GM18508 (cell line): ENCODE measurements at regions not wholly inside any gene's neighbourhood (a gene's known extent, or its start where the extent isn't known, plus 50 kb on each side); places are given as distances from the start of the nearest gene placed in this dataset.

Experiments
- ATAC-seq: cut with Tn5 transposase; IDR thresholded peaks from one replicate; pipeline ENCODE4 v1.9.1; 2021; ENCODE audit warnings: moderate number of reproducible peaks; ENCODE audit not compliant: insufficient read depth, unreplicated experiment

DNA sequence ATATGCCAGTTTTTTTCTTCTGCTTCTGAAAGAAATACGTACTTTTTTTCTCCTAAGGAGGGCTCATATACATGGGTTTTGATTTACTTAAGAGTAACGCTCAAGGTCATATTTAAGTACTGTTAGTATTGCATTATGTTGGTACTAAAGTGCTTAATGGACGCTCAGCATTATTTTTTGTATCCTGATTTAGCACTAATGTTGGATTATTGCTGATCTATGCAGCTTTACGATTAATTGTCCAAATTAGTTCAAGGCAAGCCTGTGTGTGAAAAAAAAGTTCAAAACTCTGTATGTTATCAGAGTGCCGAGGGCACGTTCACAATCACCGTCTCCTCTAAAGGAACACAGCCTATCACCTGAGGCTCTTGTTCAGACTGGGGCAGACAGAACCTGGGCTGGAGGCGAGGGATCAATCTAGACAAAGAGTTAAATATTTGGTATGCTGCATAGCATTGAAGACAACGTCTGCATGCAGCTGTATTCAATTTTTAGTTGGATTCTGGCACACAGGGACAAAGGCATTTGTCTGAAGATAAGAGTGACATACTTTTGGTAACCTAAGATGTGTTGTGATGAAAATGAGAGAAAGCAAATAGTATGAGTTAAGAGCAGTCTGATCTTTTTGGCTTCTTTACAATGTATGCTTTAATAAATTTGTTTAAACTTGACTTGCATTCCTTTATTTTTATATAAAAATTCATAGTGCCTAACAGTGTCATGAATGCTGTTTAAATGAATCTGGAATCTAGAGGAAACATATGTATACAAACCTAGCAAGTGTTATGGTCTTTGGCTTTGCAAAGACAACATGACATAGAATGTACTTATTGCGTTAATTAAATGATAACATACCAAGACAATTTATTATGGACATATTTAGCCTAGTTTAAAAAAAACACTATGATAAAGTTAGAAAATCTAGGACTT lies 341.2 kb downstream of the SAMD5 start:
- no peak for ATAC-seq

DNA sequence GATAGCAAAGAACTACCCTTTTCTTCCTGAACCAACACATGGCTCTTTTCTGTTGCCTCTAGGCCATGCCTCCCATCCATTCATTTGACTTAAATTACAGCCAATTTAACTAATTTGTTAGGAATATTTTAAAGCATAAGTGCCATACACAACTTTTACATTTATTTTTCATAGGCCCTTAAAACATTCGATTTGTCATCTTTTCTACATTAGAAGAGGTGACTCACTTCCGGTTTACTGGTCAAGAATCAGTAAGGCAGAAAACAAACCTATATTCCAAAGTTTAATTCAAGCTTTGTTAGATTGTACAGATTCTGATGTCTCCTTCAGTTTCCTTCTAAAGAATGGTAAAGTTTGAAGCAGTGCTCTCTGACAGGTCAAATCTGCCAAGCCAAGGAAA lies 344.3 kb downstream of the SAMD5 start:
- ATAC-seq = no peak

DNA sequence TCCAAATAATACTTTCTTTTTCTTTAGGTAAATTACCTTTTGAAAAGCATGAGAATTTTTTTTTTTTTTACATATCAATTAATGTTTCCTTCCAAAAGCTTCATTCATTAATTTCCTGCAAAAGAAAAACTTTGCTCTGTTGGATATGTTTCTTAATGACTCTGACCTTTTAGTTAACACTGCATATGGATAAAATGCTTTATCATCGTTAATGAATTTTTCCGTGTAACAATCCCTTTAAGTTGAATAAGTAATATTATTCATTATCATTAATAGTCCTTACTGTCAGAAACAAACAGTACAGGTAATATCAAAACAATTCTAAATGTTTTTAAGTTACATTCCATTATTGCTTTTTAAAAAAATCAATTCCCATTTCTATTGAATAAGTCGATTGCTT lies 345.1 kb downstream of the SAMD5 start:
- no peak for ATAC-seq

DNA sequence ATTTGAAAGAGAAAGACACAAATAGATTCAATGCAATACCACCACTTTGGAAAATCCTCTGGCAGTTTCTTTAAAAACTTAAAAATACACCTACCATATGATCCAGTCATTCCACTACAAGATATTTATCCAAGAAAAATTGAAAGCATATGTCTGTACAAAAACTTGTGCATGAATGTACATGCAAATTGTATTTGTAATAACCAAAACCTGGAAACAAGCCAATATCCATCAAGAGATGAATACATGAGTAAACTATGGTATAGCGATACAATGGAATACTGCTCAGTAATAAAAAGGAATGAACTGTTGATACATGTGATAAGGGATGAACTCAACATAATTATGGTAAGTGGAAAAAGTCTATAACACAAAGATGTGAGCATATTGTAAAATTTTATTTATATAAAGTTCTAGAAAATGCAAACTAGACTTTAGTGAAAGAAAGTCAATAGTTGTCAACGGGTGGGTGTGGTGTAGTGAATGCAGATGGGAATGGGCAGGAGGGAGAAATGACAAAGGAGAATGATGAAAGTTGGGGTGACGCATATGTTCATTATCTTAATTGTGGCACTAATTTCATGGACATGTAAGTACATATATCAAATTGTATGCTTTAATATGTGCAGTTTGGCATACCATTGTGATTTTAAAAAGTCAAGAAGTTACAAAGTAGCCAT lies 347.5 kb downstream of the SAMD5 start:
- no peak for ATAC-seq

DNA sequence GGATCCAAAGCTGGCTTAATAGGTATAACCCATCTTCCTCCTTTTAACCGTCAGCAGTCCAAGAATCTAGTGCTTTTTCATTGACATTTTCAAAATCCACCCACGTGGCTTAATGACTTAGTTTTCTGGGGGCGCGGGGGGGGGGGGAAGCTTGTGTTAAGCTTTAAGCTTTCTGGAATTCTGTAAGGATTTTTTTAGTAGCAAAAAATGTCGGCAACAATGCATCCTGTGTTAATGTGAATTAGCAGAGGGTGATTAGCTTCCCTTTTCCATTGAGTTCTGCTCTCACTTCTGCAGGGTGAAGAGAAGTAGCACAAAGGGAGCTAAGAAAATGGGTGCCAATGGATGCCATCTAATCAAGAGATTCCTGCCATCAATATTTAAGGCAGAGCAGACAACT lies 348.2 kb downstream of the SAMD5 start:
- ATAC-seq = no peak

DNA sequence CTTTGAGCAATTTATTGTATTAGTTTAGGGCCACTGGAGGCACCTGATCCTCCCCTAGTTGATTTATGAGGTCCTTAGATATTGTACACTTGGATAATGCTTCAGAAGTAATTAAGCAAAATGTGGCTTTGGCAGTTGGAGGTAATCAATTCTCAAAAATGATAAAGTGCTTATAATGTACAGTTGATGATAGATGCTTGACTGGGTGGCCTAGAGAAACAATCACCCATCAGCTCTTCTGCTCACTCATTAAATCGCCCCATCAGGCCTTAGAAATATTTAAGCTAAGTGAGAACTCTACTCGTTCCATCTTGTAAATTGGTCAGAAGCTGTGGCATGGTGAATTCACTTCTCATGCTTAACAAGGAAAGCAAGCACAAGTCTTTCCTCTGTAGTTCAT lies 349.9 kb downstream of the SAMD5 start:
- ATAC-seq = no peak

DNA sequence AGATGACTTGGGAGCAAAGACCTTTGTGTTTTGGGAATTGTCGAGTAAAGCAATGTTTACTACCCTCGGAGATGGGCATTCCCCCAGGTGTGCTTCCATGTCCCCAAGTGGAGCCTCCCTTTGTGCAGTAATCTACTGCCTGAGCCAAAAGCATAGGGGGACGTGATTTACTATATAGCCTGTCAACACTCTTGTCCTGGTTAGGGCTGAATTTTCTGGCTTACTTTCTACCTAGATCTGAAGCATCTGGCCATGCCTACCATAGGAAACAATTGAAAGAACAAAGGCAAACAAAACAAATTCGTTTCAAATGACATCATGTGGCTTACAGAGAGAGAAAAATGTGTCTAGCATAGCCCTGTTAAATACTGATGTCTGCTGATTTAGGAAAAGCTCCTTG lies 350.6 kb downstream of the SAMD5 start:
- ATAC-seq = no peak

DNA sequence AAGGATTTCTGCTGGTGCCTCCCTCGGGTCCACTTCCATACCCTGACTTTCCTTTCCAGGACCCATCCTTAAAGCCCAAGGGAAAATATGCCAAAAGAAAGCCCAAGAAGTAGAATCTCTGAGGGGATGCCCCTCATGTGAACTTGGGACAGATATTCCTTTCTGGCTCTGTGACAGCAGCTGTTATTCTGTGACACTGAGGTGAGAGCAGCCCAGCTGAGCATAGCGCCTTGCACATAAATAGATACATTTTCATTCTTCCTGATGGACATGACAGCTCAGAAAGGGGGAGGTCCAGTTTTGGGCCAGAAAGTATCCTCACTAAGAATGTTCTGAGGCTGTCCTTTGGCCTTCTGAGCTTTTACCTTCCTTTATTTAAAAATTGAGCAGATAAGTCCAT lies 353.2 kb downstream of the SAMD5 start:
- ATAC-seq = no peak

DNA sequence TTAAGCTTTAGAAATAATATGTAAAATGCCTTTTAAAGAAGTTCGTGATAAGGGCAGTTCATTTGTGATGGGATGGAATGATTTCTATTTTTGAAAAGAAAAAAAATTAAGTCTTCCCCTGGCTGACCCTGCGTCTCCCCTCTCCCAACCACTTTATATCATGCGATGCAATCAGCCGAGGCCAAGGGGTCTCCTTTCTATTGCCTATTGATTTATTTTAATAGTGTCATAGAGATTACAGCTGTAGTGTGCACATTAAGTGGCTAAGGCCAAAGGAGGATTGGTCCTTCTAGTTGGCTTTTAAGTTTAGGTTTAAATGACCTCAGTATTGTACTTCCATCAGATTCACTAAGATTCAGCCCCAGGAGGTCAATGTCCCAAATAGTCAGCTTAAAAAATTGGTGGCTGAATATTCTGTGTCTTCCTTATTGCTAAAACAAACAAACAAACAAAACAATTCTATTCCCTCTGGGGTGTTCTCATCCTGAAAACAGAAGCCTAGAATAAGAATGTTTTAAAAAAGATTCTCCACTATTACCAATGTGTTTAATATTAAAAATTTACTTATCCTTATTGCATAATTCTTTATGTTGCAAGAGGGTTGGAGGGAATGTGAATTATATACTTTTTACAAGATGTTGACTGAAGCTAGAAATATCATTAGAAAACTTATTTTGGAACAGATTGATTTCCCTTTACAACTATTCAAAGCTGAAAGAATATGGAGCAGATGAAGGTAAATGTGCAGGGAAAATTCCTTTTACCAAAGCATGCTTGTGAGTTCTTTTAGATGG lies 359.1 kb downstream of the SAMD5 start:
- no peak for ATAC-seq

DNA sequence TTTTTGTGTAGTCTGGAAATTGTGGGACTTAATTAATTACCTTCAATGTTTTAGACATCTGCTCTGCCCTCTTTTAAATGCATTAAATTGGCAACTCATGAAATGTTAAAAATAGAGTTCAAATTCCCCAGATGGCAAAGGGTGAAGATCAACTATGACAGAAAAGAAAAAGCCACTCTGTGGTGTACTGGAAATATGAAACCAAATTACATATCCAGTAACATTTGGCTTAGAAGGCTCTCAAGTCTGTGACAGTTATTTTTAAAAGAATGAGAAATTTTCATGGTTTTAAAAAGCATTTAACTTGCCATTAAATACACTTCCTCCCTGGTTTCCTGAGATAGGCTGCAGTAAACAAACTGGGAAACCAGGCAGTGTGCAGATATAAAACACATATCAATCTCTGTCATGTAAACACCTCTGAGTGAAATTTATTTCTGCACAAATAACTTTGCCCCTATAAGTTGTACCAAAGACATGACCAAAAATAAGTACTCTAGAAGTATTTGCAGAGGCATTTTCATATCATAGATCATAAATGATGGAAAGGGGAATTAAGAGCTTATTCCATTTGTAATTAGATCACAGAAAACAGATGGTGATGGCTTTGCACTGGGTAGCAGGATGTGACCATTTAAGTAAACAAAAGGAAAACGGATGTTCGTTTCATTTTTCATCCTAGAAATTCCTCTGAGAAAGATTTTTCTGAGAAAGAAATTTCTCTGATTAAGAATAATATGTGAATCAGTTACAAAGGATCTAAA lies 360.1 kb downstream of the SAMD5 start:
- ATAC-seq = no peak

DNA sequence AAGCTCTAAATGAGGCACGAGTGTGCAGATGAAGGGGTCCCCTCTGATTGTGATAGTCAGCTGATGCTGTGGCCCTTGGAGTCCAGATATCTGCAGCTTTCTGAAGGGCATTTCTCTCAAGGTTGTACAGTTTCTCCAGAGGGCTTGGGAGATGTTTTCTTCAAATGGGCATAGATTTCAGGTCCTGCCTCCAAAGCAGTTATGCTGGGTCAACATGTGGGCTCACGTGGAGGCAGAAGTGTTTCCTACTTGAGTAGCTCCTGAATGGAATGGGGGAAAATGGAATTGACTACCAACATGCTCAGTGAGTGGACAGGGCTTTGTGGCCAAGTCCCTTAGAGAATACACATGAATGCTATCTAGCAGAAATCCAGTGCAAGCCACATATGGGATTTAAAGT lies 360.7 kb downstream of the SAMD5 start:
- ATAC-seq = no peak

DNA sequence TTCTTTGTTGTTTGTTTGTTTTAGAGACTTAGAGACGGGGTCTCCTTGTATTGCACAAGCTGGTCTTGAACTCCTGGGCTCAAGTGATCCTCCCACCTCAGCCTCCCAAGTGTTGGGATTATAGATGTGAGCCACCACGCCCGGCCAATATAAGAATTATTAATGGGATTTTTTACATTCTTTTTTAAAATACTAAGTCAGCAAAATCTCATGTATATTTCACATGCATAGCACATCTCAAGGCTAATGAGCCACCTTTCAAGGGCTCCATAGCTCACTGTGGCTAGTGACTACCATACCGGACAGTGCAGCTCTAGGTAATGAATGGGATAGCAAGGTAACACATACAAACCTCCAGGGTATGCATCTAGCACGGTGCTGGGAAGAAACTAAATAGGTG lies 361.4 kb downstream of the SAMD5 start:
- no peak for ATAC-seq

DNA sequence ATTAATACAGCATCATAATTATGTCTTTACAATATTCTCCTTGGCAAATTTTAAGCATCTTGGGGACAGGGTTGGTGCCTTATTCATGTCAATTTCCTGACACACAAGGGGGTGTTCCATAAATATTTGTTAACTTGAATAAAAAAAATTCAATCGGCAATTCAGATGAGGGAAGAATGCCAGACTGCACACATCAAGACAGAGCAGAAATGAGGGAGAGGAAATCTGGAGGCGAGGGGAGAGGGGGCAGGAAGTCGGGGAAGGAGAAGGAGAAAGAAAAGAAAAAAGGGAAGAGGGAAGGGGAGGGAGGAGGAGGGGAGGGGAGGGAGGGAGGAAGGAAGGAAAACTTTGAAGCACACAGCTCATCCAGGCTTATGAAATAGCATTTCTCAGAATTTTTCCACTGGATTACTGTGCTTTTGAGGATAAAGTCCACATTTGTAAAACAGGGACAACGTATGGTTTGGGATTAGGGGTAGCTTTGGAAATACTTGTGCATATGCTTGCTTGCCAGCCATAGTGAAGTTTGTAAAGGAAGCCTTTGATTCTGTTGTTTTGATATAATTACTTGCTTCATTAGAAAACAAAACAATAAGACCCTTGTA lies 362.1 kb downstream of the SAMD5 start:
- no peak for ATAC-seq

DNA sequence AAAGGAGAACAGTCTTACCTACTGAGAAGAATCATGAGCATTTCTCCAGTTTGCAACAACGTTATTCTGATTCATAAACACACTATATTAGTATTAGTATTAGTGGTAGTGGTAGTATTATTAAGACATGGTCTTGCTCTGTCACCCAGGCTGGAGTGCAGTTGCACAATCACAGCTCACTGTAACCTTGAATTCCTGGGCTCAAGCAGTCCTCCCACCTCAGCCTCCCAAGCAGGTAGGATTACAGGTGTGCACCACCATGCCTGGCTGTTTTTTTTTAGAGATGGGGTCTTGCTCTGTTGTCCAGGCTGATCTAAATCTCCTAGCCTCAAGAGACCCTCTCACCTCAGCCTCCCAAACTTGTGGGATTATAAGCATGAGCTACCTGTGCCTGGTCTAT lies 363.5 kb downstream of the SAMD5 start:
- ATAC-seq = no peak

DNA sequence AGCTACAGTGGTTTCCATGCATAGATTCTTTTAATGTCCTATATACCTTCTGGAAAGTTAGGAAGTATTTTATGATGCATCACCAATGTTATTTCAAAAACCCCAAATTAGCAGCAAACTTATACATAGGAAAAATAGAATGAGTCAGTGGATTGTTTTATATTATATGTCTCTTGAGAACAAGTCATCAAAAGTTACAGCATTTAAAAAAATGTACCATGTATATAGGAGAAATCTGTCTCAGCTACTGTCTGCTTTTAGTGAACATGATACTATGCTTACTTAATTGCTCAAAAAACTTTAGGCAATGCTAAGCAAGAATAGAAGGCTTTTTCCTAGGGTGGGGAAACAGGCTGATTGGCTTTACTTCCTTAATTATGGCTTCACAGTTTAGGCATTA lies 365.3 kb downstream of the SAMD5 start:
- no peak for ATAC-seq

DNA sequence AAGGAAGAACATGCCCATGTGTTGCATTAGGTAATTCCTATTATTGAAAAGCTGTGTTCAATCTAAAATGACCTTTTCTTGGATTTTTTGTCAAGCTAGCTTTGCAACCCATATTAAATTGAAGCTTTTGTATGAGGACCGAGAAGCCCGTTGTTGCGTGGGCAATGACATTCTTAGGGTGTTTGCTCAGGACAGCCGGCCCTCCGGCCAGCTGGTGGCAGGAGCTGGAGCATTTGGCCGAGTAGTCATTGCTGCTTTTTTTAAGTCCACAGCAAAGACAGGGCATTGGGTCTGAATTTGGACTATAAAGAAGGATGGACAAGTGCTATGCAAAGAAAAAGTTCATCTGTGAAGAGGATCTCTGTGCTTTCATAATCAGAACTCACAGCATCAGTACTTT lies 365.8 kb downstream of the SAMD5 start:
- no peak for ATAC-seq

DNA sequence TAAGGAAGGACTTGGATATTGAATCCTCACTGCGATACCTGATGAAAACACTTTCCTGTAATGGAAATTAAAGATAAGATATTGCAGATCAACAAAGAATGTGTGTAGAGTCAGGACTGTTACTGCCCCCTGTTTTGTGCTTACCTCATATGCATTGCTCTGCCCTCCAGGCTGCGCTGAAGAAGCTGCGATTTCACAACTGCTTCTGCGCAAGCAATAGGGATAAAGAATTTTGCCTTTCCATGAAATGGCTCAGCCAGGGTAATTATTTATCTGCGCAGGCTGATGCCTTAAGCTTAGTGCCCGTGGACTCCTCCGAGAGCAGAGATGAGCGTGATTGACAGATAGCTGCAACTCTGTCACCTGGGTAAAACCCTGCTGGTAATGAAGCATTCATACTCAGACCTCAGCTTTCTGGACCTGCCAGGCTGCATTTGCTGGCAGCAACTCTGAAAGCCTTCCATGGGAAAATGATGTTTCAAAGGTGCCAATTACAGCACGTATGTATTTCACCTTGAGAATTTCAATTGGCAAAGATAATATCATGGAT lies 370.6 kb downstream of the SAMD5 start:
- no peak for ATAC-seq

DNA sequence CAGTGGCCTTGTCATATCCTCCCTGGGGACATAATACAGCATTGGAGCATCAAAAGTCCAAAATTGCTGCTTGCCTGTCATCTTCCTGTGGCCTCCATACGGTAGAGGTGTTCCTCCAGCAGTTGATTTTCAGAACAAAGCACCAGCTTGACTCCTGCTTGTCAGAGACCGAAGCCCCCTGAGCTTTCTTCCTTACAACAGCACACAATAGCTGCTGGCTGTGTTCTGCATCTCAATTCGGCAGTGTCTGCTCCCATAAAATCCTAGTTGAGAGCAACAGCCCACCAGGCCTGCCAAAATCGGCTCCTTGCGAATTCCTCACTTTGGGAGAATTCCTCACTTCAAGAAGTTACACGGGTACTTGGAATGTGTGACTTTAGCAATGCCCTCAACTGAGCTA lies 372.9 kb downstream of the SAMD5 start:
- ATAC-seq = no peak

DNA sequence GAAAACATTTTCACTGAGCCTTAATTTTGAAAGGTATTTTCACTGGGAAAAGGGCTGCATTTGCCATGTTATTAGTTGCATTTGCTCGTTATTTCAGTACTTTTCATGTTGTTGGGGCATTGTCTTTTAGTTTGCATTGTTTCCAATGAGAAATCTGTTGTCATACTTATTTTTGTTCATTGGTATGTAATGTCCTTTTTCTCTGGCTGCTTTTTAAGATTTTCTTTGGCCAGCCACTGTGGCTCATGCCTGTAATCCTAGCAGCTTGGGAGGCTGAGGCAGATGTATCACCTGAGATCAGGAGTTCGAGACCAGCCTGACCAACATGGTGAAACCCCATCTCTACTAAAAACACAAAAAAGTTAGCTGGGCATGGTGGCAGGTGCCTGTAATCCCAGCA lies 379.9 kb downstream of the SAMD5 start:
- ATAC-seq = no peak

DNA sequence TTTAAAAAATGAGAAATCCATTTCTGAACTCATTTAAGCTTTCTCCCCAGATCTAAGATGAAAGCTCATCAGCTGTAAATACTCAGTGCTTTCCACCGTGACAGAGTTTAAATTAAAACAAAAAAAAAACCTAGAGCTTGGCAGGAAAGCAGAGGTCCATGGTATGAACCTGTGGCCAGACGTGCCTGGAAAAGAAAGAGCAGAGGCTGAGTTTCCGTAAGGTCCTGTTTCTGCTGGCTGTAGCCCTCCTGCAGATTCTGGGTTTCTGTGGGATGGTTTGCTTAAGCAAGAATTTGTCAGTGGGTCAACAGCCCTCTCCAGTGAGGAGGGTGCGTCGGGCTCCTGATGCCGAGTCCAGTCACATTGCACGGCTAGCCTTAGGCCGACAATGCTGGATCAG lies 383.2 kb downstream of the SAMD5 start:
- ATAC-seq = no peak
